Suppressor macrophage (primary cell): ENCODE measurements at regions not wholly inside any gene's neighbourhood (a gene's known extent, or its start where the extent isn't known, plus 50 kb on each side); places are given as distances from the start of the nearest gene placed in this dataset.
A peak's percentile ranks its signal among the peaks of the same experiment; 100 is the strongest.

ENCODE experiments used
- DNase-seq, 4 experiments: peaks; one replicate each; pipeline ENCODE4 v3.0.0-alpha.2; 2020 to 2022

DNA sequence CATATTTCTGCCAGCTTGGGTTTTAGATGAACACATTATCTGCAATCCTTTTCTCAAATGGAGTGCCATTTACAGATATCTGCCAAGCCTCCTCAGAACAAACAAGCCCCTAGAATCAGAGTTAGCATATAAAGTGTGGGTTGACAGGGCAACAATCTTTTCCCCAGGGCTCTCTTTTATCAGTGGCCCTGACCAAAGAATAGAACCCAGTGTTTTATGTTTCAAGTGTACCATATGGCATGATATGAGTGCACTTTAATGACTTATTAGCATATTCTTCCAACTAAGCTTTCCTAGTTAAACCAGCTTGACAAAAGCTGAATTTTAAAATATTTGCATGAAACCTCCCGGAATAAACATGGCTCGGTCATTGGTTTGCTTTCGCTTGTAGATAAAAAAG, 57.3 kb downstream of the EVX1 start:
- DNase-seq, result no peak

DNA sequence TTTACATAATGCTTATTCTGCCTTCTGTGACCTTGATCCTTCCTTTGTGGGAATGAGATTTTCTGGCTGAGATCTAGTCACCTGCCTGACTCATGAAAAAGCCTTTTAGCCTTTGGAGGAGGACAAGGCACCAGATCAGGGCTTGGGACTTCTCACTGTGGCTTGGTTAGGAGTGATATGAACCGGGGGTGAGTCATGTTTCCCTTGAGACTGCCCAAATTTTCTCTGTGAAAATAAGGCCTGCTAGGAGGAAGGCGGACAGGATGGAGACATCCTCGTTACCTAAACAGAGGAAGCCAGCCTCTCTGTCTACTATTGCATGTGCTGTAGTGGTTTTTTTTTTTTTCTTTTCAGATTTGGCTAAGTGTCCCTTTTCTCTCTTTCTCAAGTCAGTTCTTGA, 57.8 kb downstream of the EVX1 start:
- DNase-seq, result peak in 3 of 4 experiments; percentile 27 to 42 (median 41)

DNA sequence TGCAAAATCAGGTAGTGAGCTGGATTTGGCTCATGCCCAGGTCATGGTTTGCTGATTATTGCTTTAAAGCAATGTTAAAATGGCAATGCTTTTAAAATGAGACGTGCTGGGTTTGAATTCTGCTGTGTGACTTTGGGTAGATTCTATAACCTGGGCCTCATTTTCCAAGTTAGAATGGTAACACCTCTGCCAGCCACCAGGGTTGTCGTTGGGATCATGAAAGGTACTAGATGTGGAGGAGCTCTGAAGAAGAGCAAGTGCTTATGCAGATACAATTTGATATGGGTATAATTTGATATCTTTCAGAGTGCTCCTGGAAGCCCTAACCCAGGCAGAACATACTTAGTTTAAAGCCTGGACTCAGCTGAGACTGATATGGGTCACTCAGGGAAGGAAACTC, 60.0 kb downstream of the EVX1 start:
- no peak for DNase-seq

GRCh38 chr7:27303026-27303425, 60.4 kb downstream of the EVX1 start:
- DNase-seq, result peak; percentile 22 to 40 (median 34)

DNA sequence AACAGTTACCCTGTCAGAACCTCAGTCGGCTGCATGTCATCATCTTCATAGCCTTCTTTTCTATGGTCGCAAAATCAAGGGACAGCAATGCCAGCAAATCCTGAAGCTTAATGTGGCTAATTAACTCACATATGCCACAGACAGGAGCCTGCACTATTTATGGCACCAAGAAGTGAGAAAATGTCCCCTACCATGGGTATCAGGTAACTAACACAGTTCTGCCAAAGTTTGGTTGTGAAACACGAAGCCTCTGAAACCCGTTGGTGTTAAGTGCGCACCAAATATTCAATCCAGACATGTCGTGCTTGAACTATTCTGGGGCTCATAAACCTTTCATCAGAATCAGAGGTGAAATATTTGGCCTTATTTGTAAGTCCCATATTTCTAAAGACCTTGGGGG, 63.3 kb downstream of the EVX1 start:
- no peak for DNase-seq

- peak in 2 of 4 experiments; percentile 32 to 40 for DNase-seq
Observed at GRCh38 chr7:27312820-27313219, 70.2 kb downstream of the EVX1 start.

- DNase-seq, result peak in 1 of 4 experiments; percentile 24
Observed at GRCh38 chr7:27314111-27314510, 71.5 kb downstream of the EVX1 start.

DNA sequence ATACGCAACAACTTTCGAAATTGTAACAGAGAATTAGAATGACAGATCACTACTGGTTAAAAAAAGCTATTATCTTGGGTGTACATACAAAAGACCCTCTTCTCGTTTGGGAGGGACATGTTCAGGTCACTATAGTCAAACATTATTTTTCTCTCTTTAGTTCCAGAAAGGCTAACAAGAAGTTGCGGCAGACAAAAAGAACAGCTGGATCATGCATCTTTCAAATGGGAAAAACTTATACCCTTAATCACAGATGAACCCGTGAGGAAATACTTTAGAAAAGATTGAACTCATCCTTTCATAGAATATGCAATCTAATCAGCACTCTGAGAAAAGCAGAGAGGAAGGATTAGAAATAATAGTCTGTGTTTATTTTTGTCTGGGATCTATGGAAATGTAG, 72.5 kb downstream of the EVX1 start:
- DNase-seq, result no peak

- peak; percentile 17 to 72 (median 42) for DNase-seq
Observed at GRCh38 chr7:27316311-27316710, 73.7 kb downstream of the EVX1 start.

GRCh38 chr7:27324246-27324645, 81.6 kb downstream of the EVX1 start:
- peak in 3 of 4 experiments; percentile 25 to 50 (median 50) for DNase-seq

GRCh38 chr7:27329909-27330308, 87.3 kb downstream of the EVX1 start:
- DNase-seq, result no peak

DNA sequence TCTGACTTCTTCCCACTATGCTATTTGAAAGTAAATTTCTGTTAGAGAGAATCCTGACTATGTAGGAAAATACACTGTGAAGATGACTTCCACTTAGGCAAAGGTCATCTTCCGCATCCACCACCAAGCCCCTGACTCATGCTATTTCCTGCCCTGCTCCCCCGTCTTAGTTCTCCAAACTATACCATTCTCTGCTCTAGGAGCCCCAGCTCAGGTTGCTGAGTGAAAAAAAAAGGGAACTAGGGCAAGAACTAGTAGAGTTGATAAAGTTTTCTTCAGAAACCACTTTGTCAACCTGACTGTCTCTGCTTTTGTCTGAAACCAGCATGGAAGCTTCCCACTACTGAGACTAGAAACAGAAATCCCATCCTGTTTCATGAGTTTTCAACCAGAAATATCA, 96.9 kb downstream of the EVX1 start:
- DNase-seq, result peak; percentile 88 to 96 (median 92)

DNA sequence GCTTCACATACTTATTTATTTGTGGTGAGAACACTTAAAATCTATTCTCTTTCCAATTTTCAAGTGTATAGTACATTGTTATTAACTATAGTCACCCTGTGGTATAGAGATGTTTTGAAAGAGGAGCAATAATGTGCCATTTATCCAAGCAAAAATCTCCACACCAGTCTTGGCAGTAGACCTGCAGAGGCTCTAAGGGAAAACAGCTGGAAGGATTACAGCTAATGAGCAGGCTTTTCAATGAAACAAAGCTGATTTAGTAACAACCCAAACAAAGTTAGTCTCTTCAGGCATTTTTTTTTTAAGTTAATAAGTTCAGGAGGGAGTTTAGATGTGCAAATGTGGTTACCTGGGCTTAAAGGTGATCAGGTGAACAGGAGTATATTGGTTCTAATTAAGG, 101.9 kb downstream of the EVX1 start:
- no peak for DNase-seq

GRCh38 chr7:27345164-27345887, 102.7 kb downstream of the EVX1 start:
- no peak for DNase-seq

GRCh38 chr7:27345997-27346396, 103.4 kb downstream of the EVX1 start:
- DNase-seq, result no peak

GRCh38 chr7:27346531-27347275, 104.1 kb downstream of the EVX1 start:
- no peak for DNase-seq

GRCh38 chr7:27347276-27347640, 104.7 kb downstream of the EVX1 start:
- no peak for DNase-seq

GRCh38 chr7:27349621-27350020, 107.0 kb downstream of the EVX1 start:
- DNase-seq, result no peak

DNA sequence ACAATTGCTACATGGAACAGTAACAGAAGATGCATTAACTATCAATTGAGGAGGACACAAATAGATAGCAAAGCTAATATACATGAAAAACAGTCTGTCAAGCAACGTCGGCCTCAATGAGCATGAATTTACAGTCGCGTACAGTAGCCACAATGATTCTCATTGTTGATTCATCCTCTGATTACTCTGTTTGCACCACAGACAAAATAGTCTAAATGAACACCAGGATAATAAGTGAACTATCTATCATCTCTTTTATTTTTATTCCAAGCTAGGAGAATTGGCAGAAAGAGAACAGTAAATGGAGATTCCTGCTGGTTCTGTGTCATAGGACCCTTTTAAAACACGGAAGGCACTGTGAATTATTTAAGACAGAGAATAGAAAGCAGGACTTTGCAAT, 108.5 kb downstream of the EVX1 start:
- no peak for DNase-seq

GRCh38 chr7:27351786-27352185, 109.2 kb downstream of the EVX1 start:
- no peak for DNase-seq

GRCh38 chr7:27359181-27360125, 116.9 kb downstream of the EVX1 start:
- DNase-seq, result peak; percentile 62 to 92 (median 78)

- DNase-seq, result no peak
Observed at GRCh38 chr7:27361522-27361921, 118.9 kb downstream of the EVX1 start.

DNA sequence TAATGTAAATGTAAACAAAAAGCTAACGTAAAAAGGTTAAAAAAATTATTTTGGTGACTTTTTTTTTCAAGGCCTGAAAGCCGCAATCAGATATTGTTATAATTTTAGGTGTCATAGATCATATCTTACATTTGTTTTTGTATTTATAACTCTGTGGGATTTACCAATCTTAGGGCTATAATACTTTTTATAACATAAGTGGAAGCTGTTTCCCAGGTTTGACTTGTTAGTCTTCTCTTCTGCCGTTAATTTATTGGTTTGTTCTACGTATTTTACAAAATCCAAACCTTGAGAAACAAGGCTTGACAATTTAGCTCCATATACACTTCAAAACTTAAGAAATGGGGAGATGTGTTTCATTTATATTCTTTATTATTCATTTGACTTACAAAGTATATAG, 119.4 kb downstream of the EVX1 start:
- DNase-seq, result no peak
